ENCODE measurements at regions not wholly inside any gene's neighbourhood (a gene's known extent, or its start where the extent isn't known, plus 50 kb on each side); places are given as distances from the start of the nearest gene placed in this dataset.
"Not testable (repeated sequence)": the region's sequence is repeated elsewhere in the genome, so short reads cannot be mapped to it uniquely, and the experiment has no call there.

- not testable (repeated sequence) for DNase-seq (ENCODE audit: low read depth in 2 of 2, low spot score in 1 of 2)
Measured at GRCh38 chr12:126979564-126979963, 1287.4 kb upstream of the TMEM132C start.

- no peak for DNase-seq (ENCODE audit: low read depth in 2 of 2, low spot score in 1 of 2)
Measured at GRCh38 chr12:126982707-126983106, 1284.3 kb upstream of the TMEM132C start.

GRCh38 chr12:126983735-126984134, 1283.2 kb upstream of the TMEM132C start:
- not testable (repeated sequence) for DNase-seq (ENCODE audit: low read depth in 2 of 2, low spot score in 1 of 2)

- DNase-seq (ENCODE audit: low read depth in 2 of 2, low spot score in 1 of 2): not testable (repeated sequence)
Measured at GRCh38 chr12:126985663-126986062, 1281.3 kb upstream of the TMEM132C start.

- no peak for DNase-seq (ENCODE audit: low read depth in 2 of 2, low spot score in 1 of 2)
Measured at GRCh38 chr12:126989532-126989931, 1277.4 kb upstream of the TMEM132C start.

GRCh38 chr12:126993898-126994297, 1273.1 kb upstream of the TMEM132C start:
- no peak for DNase-seq (ENCODE audit: low read depth in 2 of 2, low spot score in 1 of 2)

- DNase-seq (ENCODE audit: low read depth in 2 of 2, low spot score in 1 of 2): no peak
Measured at GRCh38 chr12:126994599-126994998, 1272.4 kb upstream of the TMEM132C start.

GRCh38 chr12:126998031-126998430, 1268.9 kb upstream of the TMEM132C start:
- no peak for DNase-seq (ENCODE audit: low read depth in 2 of 2, low spot score in 1 of 2)

GRCh38 chr12:126998747-126999285, 1268.2 kb upstream of the TMEM132C start:
- DNase-seq (ENCODE audit: low read depth in 2 of 2, low spot score in 1 of 2): no peak

- no peak for DNase-seq (ENCODE audit: low read depth in 2 of 2, low spot score in 1 of 2)
Measured at GRCh38 chr12:126999352-126999751, 1267.6 kb upstream of the TMEM132C start.

- no peak for DNase-seq (ENCODE audit: low read depth in 2 of 2, low spot score in 1 of 2)
Measured at GRCh38 chr12:127005406-127005805, 1261.6 kb upstream of the TMEM132C start.

- no peak for DNase-seq (ENCODE audit: low read depth in 2 of 2, low spot score in 1 of 2)
Measured at GRCh38 chr12:127006972-127007371, 1260.0 kb upstream of the TMEM132C start.

GRCh38 chr12:127008755-127009403, 1258.1 kb upstream of the TMEM132C start:
- DNase-seq (ENCODE audit: low read depth in 2 of 2, low spot score in 1 of 2): no peak

GRCh38 chr12:127012109-127012508, 1254.9 kb upstream of the TMEM132C start:
- no peak for DNase-seq (ENCODE audit: low read depth in 2 of 2, low spot score in 1 of 2)

- no peak for DNase-seq (ENCODE audit: low read depth in 2 of 2, low spot score in 1 of 2)
Measured at GRCh38 chr12:127013197-127013596, 1253.8 kb upstream of the TMEM132C start.

GRCh38 chr12:127014079-127014478, 1252.9 kb upstream of the TMEM132C start:
- no peak for DNase-seq (ENCODE audit: low read depth in 2 of 2, low spot score in 1 of 2)

- DNase-seq (ENCODE audit: low read depth in 2 of 2, low spot score in 1 of 2): no peak
Measured at GRCh38 chr12:127024791-127025190, 1242.2 kb upstream of the TMEM132C start.

- DNase-seq (ENCODE audit: low read depth in 2 of 2, low spot score in 1 of 2): no peak
Measured at GRCh38 chr12:127025545-127025944, 1241.4 kb upstream of the TMEM132C start.

- no peak for DNase-seq (ENCODE audit: low read depth in 2 of 2, low spot score in 1 of 2)
Measured at GRCh38 chr12:127035011-127035879, 1231.7 kb upstream of the TMEM132C start.

GRCh38 chr12:127038152-127038551, 1228.8 kb upstream of the TMEM132C start:
- DNase-seq (ENCODE audit: low read depth in 2 of 2, low spot score in 1 of 2): no peak

- no peak for DNase-seq (ENCODE audit: low read depth in 2 of 2, low spot score in 1 of 2)
Measured at GRCh38 chr12:127038761-127039160, 1228.2 kb upstream of the TMEM132C start.

GRCh38 chr12:127041985-127042625, 1224.9 kb upstream of the TMEM132C start:
- no peak for DNase-seq (ENCODE audit: low read depth in 2 of 2, low spot score in 1 of 2)

All from stimulated activated CD8-positive, alpha-beta memory T cell treated with anti-CD3 and anti-CD28 coated beads, Interleukin-4, amount 100 ng/mL, for 1 hour (primary cell).